Astrocyte (in vitro differentiated cells and primary cell): ENCODE measurements at regions not wholly inside any gene's neighbourhood (a gene's known extent, or its start where the extent isn't known, plus 50 kb on each side); places are given as distances from the start of the nearest gene placed in this dataset.

Experiments used
- EZH2 ChIP-seq: IDR thresholded peaks from 2 replicates; pipeline ENCODE4 v1.6.1; 2012; ENCODE audit warnings: mild to moderate bottlenecking, low read length, inconsistent platforms; ENCODE audit not compliant: insufficient read depth
- TF ChIP-seq, protein P1 (sequence below): IDR thresholded peaks from 2 replicates; pipeline ENCODE4 v1.5.1; 2011; ENCODE audit warnings: low read depth, mild to moderate bottlenecking, inconsistent platforms, low read length, moderate library complexity; ENCODE audit not compliant: insufficient read depth

DNA sequence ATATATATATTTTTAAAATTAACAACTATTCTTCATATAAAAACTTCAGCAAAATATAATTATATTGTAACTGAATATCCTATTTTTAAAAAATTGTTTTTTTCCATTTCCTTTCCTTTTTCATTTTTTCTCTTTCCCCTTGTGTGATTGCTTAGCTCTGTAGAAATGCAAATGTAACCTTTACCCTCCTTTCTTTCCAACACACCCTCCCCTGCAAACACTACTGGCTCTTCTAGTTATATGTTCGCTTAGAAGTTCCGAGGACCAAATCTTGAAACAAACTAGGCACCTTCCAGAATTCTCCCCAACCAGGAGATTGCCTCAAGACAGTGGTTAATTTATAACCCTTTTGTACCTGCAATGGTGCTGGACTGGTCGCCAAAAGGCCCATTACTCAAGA, 1980.0 kb upstream of the CDH6 start:
- no peak for TF ChIP-seq EZH2
- TF ChIP-seq, protein P1, sequence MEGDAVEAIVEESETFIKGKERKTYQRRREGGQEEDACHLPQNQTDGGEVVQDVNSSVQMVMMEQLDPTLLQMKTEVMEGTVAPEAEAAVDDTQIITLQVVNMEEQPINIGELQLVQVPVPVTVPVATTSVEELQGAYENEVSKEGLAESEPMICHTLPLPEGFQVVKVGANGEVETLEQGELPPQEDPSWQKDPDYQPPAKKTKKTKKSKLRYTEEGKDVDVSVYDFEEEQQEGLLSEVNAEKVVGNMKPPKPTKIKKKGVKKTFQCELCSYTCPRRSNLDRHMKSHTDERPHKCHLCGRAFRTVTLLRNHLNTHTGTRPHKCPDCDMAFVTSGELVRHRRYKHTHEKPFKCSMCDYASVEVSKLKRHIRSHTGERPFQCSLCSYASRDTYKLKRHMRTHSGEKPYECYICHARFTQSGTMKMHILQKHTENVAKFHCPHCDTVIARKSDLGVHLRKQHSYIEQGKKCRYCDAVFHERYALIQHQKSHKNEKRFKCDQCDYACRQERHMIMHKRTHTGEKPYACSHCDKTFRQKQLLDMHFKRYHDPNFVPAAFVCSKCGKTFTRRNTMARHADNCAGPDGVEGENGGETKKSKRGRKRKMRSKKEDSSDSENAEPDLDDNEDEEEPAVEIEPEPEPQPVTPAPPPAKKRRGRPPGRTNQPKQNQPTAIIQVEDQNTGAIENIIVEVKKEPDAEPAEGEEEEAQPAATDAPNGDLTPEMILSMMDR = no peak
